HG03432 (cell line): ENCODE measurements at regions not wholly inside any gene's neighbourhood (a gene's known extent, or its start where the extent isn't known, plus 50 kb on each side); places are given as distances from the start of the nearest gene placed in this dataset.

Experiments used
- ATAC-seq: cut with Tn5 transposase; IDR thresholded peaks from one replicate; pipeline ENCODE4 v1.9.1; 2021; ENCODE audit warnings: mild to moderate bottlenecking, moderate library complexity; ENCODE audit not compliant: unreplicated experiment

GRCh38 chr9:107949061-107949460 lies 459.5 kb upstream of the KLF4 start:
- ATAC-seq, result no peak

- ATAC-seq, result no peak
These were observed 459.0 kb upstream of the KLF4 start for GRCh38 chr9:107948601-107949000.

GRCh38 chr9:107948086-107948485 lies 458.5 kb upstream of the KLF4 start:
- ATAC-seq, result no peak

GRCh38 chr9:107946364-107947141 lies 457.0 kb upstream of the KLF4 start:
- no peak for ATAC-seq

GRCh38 chr9:107945961-107946360 lies 456.4 kb upstream of the KLF4 start:
- ATAC-seq, result no peak

GRCh38 chr9:107945493-107945892 lies 455.9 kb upstream of the KLF4 start:
- no peak for ATAC-seq

GRCh38 chr9:107944387-107944786 lies 454.8 kb upstream of the KLF4 start:
- ATAC-seq, result no peak

- ATAC-seq, result no peak
These were observed 454.3 kb upstream of the KLF4 start for GRCh38 chr9:107943901-107944300.

GRCh38 chr9:107942856-107943255 lies 453.3 kb upstream of the KLF4 start:
- ATAC-seq, result no peak

- ATAC-seq, result no peak
These were observed 452.7 kb upstream of the KLF4 start for GRCh38 chr9:107942291-107942690.

GRCh38 chr9:107940616-107941595 lies 451.3 kb upstream of the KLF4 start:
- no peak for ATAC-seq

GRCh38 chr9:107938801-107939386 lies 449.3 kb upstream of the KLF4 start:
- no peak for ATAC-seq

- no peak for ATAC-seq
These were observed 446.4 kb upstream of the KLF4 start for GRCh38 chr9:107935931-107936330.

GRCh38 chr9:107933516-107933915 lies 443.9 kb upstream of the KLF4 start:
- no peak for ATAC-seq

GRCh38 chr9:107933097-107933496 lies 443.5 kb upstream of the KLF4 start:
- no peak for ATAC-seq

GRCh38 chr9:107932601-107933000 lies 443.0 kb upstream of the KLF4 start:
- no peak for ATAC-seq

- ATAC-seq, result no peak
These were observed 442.5 kb upstream of the KLF4 start for GRCh38 chr9:107932046-107932445.

- no peak for ATAC-seq
These were observed 441.6 kb upstream of the KLF4 start for GRCh38 chr9:107931071-107931715.

GRCh38 chr9:107929443-107929842 lies 439.9 kb upstream of the KLF4 start:
- ATAC-seq, result no peak

- no peak for ATAC-seq
These were observed 439.3 kb upstream of the KLF4 start for GRCh38 chr9:107928701-107929371.
